ENCODE measurements at regions not wholly inside any gene's neighbourhood (a gene's known extent, or its start where the extent isn't known, plus 50 kb on each side); places are given as distances from the start of the nearest gene placed in this dataset.
"Not testable (repeated sequence)": the region's sequence is repeated elsewhere in the genome, so short reads cannot be mapped to it uniquely, and the experiment has no call there.

DNA sequence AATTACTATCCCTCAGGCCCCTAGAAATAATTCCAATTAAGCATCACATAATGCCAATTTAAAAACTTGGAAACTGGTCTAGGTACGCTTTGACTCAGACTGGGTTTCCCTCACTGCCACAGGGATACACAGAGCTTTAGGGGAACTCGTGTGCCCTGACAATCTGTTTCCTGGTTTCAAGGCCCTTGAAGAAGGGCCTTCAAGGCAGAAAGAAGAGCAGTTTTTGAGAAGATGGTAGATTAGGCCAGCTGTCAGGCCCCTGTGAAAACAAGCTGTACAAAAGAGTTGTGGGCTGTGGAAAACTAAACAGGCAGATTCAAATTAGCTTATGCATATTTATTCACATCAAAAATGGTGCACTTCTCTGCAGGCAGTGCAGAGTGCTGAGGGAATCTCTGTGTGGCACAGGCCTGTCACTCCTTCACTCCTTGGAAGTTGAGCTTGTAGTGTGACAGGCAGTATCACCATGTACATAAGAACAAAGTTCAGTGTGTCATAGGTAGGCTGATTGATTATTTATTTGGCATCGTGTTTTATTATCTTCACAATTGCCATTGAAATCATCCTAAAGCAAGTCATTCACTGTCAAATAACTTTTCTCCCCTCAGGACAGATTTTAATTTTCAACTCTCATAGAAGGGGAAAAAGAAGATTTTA lies 614.4 kb upstream of the GYPC start:
- intact Hi-C loops (cut with micrococcal nuclease) = no loop called here

DNA sequence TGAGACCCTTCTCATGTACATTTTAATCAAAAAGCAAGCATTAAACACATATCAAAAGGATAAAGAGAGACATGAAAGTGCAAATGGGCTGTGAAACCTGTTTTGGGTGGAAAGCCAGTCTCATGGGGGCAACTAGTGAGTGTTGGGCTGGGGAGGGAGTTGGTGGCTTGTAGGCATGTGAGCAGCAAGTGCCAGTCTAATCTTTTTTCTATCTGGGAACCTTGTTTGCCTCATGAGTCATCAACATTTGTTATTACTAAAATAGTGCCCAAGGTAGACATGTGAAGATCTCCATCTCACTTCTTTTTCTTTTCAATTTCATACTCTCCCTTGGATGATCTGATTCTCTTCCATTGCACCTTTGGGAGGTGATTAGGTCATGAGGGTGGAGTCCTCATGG lies 613.9 kb upstream of the GYPC start:
- intact Hi-C loops (cut with micrococcal nuclease) = no loop called here

- intact Hi-C loops (cut with micrococcal nuclease) = no loop called here
Observed at GRCh38 chr2:126048719-126049118, 607.2 kb upstream of the GYPC start.

DNA sequence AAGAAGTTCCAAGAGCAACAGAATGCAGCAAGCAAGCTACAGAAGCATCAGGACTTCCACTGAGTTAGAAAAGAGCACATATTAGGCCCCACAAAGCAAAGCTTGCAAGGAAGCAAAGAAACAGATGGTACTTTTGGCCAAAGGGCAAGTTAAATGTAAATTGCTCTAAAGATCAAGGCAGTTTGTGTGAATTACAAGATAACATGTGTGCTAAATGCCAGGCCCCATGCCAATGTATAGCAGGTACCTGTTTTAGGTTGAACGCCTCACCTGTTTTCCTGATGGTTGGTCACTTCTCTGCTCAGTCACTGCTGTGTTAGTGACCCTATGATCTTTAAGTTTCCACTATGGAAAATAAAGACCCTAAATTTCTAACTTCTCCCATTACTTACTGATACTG lies 606.5 kb upstream of the GYPC start:
- intact Hi-C loops (cut with micrococcal nuclease) = no loop called here

DNA sequence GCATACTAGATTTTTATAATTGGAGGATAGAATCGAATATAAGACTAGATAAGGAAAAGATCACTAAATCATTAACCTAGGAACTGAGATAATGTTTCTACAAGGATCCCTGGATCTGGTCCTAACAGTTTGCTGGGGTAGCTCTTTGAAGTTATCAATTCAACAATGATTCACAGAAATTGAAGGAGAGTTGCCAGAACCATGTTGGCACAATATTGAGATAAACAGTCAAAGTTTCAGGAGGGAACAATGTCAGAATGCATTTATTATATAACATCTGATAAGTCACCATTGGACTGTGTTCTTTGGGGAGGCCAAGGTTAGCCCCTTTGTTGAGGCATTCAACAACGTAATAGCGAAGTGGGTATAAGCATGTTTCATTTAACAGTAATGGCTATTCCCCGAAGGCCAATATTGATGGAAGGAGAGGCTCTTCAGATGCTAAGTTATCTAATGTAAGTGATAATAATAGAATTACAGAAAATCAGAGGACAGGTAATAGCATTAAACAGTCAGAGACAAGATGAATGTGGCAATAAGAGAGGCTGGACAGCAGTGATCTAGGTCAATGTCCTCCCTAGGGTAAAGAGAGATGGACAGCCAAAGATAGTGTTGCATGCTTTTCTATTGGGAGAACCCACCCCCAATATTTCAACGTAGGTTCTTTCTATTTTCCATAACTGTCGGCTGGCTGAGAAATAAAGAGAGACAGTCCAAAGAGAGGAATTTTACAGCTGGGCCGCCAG lies 604.8 kb upstream of the GYPC start:
- intact Hi-C loops (cut with micrococcal nuclease) = no loop called here

DNA sequence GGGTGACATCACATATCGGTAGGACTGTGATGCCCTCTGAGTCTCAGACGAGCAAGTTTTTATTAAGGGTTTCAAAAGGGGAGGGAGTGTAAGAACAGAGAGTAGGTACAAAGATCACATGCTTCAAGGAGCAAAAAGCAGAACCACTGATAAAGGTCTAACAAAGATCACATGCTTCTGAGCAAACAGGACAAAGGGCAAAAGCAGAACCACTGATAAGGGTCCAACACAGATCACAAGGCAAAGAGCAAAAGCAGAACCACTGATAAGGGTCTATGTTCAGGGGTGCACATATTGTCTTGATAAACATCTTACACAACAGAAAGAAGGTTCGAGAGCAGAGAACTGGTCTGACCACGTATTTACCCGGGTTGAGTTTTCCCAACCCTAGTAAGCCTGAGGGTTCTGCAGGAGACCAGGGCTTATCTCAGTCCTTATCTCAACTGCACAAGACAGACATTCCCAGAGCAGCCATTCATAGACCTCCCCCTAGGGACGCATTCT lies 604.2 kb upstream of the GYPC start:
- intact Hi-C loops (cut with micrococcal nuclease) = not testable (repeated sequence)

GRCh38 chr2:126059379-126059778 lies 596.6 kb upstream of the GYPC start:
- intact Hi-C loops (cut with micrococcal nuclease) = no loop called here

DNA sequence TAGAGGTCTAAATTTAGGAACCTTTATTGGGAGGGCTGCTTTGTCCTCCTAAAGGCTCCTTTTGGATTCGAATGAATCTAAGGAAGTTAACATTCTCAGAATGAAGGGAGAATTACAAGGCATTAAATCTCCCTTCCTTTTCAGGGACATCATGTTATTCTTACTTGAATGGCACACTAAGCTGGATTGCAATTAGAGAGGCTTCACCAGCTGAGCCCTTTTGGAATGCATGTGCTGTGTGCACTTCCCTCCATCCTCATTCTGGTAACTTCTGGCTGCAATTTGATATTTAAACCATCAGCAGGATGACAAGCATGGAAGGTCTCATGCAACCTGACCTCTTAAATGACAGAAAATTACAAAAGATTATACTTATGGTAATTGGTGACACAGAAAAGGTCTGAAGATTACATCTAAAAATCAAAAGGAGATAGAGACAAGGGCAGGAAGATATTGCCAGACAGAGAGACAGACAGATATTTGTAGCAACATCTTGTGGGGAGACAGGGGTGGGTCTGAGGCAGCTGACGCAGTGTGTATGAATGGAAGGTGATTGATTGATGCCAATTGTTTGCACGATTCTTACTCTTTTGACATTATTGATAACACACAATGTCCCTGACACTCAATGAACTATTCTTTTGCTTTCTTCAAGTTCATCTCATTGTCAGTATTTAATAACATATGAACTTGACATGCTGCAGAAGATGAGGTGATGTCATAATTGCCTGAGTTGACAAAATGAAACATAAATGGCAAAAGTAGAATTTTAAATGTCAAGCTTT lies 570.8 kb upstream of the GYPC start:
- intact Hi-C loops (cut with micrococcal nuclease) = no loop called here

DNA sequence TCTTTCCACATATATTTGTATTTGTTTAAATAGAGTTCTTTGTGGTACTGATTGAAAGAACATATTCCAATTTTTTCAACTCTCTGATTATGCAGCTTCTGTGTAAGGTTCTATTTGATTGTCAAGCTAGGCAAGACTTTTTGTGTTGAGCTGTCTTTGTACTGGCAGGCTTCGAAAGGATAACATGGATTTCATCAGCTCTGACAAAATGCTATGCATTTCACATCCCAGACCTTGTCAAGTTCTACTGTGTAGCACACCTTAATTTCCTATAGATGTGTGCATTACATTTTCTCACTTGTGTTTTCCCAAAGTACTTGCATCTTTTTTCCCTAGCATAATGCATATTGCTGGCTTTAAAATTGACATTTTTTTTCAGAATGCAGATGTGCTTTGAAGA lies 555.0 kb upstream of the GYPC start:
- intact Hi-C loops (cut with micrococcal nuclease) = no loop called here

- intact Hi-C loops (cut with micrococcal nuclease) = no loop called here
Observed at GRCh38 chr2:126106006-126106405, 550.0 kb upstream of the GYPC start.

DNA sequence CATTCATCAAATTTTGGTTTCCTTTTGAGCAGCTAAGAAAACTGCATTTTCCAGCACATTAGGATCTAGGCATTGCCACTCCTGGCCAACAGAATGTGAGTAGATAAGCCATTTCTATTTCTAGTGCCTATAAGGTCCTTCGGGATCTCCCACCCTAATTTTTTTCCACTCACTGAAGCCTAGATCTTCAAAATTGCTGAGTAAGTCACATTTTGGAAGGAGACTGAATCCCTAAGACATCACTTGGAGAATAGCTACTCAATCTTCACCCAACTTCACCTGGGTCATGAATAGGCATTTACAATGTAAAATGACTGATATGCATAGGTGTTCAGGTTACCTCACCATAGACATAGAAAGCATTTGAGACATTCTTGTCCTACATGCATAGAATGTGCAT lies 548.1 kb upstream of the GYPC start:
- intact Hi-C loops (cut with micrococcal nuclease) = no loop called here

GRCh38 chr2:126115975-126116374 lies 540.0 kb upstream of the GYPC start:
- intact Hi-C loops (cut with micrococcal nuclease) = no loop called here

GRCh38 chr2:126117886-126118285 lies 538.1 kb upstream of the GYPC start:
- intact Hi-C loops (cut with micrococcal nuclease) = no loop called here

- intact Hi-C loops (cut with micrococcal nuclease) = no loop called here
Observed at GRCh38 chr2:126145752-126146151, 510.2 kb upstream of the GYPC start.

DNA sequence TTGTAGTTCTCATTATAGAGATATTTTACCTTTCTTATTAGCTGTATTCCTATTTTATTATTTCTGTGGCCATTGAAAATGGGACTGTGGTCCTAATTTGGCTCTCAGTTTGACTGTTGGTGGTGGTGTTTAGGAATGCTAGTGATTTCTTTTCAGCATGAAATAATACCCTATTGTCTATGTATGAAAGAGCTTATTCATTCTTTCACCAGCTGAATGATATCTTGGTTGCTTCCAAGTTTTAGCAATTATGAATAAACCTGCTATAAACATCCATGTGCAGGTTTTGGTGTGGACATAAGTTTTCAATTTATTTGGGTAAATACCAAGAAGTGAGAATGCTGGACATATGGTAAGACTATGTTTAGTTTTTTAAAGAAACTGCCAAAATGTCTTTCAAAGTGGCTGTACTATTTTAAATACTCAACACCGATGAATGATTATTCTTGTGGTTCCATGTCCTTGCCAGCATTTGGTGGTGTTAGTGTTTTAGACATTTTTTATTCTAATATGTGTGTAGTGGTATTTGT lies 501.6 kb upstream of the GYPC start:
- intact Hi-C loops (cut with micrococcal nuclease) = no loop called here

DNA sequence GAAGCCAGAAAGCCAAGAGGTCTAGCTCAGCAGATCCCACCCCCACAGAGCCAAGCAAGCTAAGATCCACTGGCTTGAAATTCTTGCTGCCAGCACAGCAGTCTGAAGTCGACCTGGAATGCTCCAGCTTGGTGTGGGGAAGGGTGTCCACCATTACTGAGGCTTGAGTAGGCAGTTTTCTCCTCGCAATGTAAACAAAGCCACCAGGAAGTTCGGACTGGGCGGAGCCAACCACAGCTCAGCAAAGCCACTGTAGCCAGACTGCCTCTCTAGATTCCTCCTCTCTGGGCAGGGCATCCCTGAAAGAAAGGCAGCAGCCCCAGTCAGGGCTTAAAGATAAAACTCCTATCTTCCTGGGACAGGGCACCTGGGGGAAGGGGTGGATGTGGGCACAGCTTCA lies 495.0 kb upstream of the GYPC start:
- intact Hi-C loops (cut with micrococcal nuclease) = not testable (repeated sequence)

DNA sequence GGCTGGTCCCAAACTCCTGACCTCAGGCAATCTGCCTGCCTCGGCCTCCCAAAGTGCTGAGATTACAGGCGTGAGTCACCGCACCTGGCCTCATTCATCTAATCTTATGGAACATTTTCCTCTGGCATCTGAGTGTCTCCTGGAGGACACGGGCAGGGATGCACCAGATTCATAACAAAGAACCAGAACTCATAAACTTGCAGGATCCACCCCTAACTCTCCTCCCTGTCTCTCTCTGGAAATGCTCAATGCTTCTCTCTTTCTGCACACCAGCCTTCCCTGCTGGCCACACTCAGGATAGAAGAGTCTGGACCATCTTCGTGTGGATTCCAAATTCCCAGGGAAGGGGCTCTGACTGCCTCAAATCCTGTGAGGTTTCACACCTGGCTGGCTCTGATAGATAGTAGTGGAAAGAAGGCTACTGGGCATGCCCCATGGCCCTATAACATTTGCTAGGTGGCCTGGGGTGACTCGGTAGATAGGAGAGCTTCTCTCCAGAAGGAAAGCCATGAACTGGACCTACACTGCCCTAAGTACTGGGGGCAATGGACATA lies 483.2 kb upstream of the GYPC start:
- intact Hi-C loops (cut with micrococcal nuclease) = no loop called here

- intact Hi-C loops (cut with micrococcal nuclease) = no loop called here
Observed at GRCh38 chr2:126175222-126175621, 480.7 kb upstream of the GYPC start.

DNA sequence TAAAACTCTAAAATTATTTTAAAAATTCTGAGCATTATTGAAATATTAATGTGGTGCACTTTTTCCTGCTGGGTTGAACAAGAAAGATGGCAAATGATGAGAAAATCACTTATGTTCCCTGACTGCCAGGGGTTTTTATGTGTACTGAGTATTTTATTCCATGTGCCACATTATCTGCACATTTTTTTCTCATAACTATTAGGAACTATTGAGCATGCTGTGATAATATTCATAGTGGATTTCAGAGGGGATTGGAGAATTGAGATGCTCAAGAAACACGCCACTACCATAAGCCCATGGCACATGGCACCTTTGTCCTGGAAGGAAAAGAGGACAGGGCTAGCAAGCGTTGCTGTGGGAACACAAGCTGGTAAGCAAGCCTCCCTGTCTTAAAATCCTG lies 478.5 kb upstream of the GYPC start:
- intact Hi-C loops (cut with micrococcal nuclease) = no loop called here

DNA sequence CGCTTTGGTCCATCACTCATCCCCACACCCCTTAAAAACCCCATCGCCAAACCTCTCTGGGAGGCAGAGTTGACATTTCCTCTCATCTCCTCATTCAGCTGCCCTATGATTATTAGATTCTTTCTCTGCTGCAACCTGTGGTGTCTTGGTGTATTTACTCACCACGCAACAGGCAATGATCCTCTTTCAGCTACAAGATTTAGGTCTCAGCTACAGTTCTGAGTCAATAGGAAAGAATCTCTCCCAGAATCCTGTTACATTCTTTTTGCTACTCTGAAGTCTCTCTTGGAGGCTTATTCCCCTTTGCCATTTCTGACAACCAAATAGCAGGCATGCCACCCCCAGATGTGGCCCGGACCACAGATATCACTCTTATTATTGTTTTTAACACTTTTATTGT lies 468.3 kb upstream of the GYPC start:
- intact Hi-C loops (cut with micrococcal nuclease) = no loop called here

- intact Hi-C loops (cut with micrococcal nuclease) = no loop called here
Observed at GRCh38 chr2:126189527-126189926, 466.4 kb upstream of the GYPC start.

DNA sequence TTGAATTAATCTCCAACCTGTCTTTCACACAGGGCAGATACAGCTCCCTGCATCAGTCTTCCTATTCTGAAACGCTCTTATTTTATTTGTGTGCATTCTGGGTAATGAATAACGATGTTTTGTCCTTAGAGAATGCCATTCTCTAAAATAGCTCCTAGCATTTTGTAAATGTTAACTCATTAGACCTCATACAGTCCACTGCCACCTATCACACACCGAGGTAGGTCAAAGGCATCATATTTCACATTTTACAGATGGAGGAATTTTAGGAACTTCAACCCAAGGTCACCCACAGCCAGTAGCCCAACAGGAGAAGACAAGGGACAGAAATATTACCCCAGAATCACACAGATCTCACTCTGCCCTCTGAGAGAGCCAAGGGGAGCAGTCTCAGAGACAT lies 455.4 kb upstream of the GYPC start:
- intact Hi-C loops (cut with micrococcal nuclease) = no loop called here

Measured in T-helper 1 cell treated with Interleukin-12 subunit alpha and Interleukin-12 subunit beta and Interleukin-4 antibody, amounts not matched to agents 30 ng/mL and 1 ng/mL, for 36 hours (primary cell).